MM.1S (cell line): ENCODE measurements at regions not wholly inside any gene's neighbourhood (a gene's known extent, or its start where the extent isn't known, plus 50 kb on each side); places are given as distances from the start of the nearest gene placed in this dataset.

ENCODE experiments used
- DNase-seq: peaks from one replicate; pipeline ENCODE4 v3.0.0-alpha.2; 2015
- H2AFZ ChIP-seq: fragments of 300-600 bp; sonication (generic); 2 replicates; pipeline ENCODE4 v1.6.0; 2016; ENCODE audit warnings: antibody characterized with exemption, low read length
- H3F3A ChIP-seq: fragments of 300-600 bp; sonication (generic); 2 replicates; pipeline ENCODE4 v1.6.1; 2016; ENCODE audit warnings: mild to moderate bottlenecking, antibody characterized with exemption, low read length, moderate library complexity, mixed read lengths; ENCODE audit not compliant: insufficient read depth
- H3K27ac ChIP-seq: fragments of 300-600 bp; sonication (generic); 2 replicates; pipeline ENCODE4 v1.5.1; 2016; ENCODE audit warnings: mild to moderate bottlenecking, low read length
- H3K27me3 ChIP-seq: fragments of 300-600 bp; sonication (generic); replicated peaks from 2 replicates; pipeline ENCODE4 v1.6.0; 2016; ENCODE audit warnings: low read length; ENCODE audit not compliant: insufficient read depth
- H3K36me3 ChIP-seq: fragments of 300-600 bp; sonication (generic); replicated peaks from 2 replicates; pipeline ENCODE4 v1.6.1; 2016; ENCODE audit warnings: mild to moderate bottlenecking, low read length, mixed read lengths; ENCODE audit not compliant: insufficient read depth
- H3K4me1 ChIP-seq: fragments of 300-600 bp; sonication (generic); 2 replicates; pipeline ENCODE4 v1.6.1; 2016; ENCODE audit warnings: low read length, mixed read lengths
- H3K4me2 ChIP-seq: fragments of 300-600 bp; sonication (generic); 2 replicates; pipeline ENCODE4 v1.6.0; 2016; ENCODE audit warnings: low read depth, low read length
- H3K4me3 ChIP-seq: fragments of 300-600 bp; sonication (generic); 2 replicates; pipeline ENCODE4 v1.5.1; 2016; ENCODE audit warnings: low read length, mixed read lengths
- H3K79me2 ChIP-seq: fragments of 300-600 bp; sonication (generic); 2 replicates; pipeline ENCODE4 v1.6.1; 2016; ENCODE audit warnings: mixed run types, low read length, mixed read lengths
- H3K9ac ChIP-seq: fragments of 300-600 bp; sonication (generic); 2 replicates; pipeline ENCODE4 v1.6.1; 2016; ENCODE audit warnings: low read length, mixed read lengths
- H3K9me2 ChIP-seq: fragments of 300-600 bp; sonication (generic); replicated peaks from 2 replicates; pipeline ENCODE4 v1.6.1; 2016; ENCODE audit warnings: mild to moderate bottlenecking, low read length, mixed read lengths; ENCODE audit not compliant: insufficient read depth
- H3K9me3 ChIP-seq: fragments of 300-600 bp; sonication (generic); replicated peaks from 2 replicates; pipeline ENCODE4 v1.6.1; 2016; ENCODE audit warnings: mild to moderate bottlenecking, low read length, mixed read lengths; ENCODE audit not compliant: insufficient read depth
- H4K20me1 ChIP-seq: fragments of 300-600 bp; sonication (generic); 2 replicates; pipeline ENCODE4 v1.6.1; 2016; ENCODE audit warnings: mild to moderate bottlenecking, low read length, moderate library complexity, mixed read lengths; ENCODE audit not compliant: insufficient read depth
- EZH2 ChIP-seq: fragments of 300-600 bp; sonication (generic); optimal IDR thresholded peaks from 2 replicates; pipeline ENCODE3; 2017; ENCODE audit warnings: low read depth, mild to moderate bottlenecking, antibody characterized with exemption, low read length, mixed read lengths
- EZH2phosphoT487 ChIP-seq: fragments of 300-600 bp; sonication (generic); IDR thresholded peaks from 2 replicates; pipeline ENCODE4 v1.6.1; 2018; ENCODE audit warnings: antibody characterized with exemption, low read length
- TF ChIP-seq, protein P1 (sequence below): fragments of 300-600 bp; sonication (generic); IDR thresholded peaks from 2 replicates; pipeline ENCODE4 v1.5.1; 2016; ENCODE audit warnings: antibody characterized with exemption, low read length, mixed read lengths

DNA sequence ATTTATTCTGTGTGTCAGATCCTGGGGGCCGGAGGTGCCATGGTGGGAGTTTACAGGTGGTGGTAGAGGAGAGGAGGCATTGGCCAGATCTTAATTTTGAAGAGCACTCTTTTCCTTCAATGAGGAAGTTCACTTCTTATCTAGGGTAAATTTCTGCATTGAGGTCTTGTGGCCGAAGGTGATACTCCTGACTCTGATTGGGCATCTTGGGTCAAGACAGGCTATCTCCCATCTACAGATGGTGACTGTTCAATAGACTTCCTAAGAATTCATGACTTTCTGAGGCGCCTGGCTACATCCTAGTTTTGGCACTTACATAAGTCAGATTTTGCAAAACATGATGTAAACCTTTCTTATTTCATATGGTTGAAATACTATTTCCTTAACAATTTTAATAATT, 135.2 kb downstream of the SUCLA2 start:
- H3K4me1 ChIP-seq: no peaks in the 10 kb centered on the region
- H3K79me2 ChIP-seq: no peaks in the 10 kb centered on the region
- no peaks in the 10 kb centered on the region for H3K9me2 ChIP-seq
- no peak overlapping the region for H3K9ac ChIP-seq
- no peak overlapping the region for H3K27ac ChIP-seq
- H3K27me3 ChIP-seq: no peaks in the 10 kb centered on the region
- no peak overlapping the region for H3K4me2 ChIP-seq
- H4K20me1 ChIP-seq: no peaks in the 10 kb centered on the region
- DNase-seq: no peak
- TF ChIP-seq EZH2phosphoT487: no peak
- TF ChIP-seq, protein P1, sequence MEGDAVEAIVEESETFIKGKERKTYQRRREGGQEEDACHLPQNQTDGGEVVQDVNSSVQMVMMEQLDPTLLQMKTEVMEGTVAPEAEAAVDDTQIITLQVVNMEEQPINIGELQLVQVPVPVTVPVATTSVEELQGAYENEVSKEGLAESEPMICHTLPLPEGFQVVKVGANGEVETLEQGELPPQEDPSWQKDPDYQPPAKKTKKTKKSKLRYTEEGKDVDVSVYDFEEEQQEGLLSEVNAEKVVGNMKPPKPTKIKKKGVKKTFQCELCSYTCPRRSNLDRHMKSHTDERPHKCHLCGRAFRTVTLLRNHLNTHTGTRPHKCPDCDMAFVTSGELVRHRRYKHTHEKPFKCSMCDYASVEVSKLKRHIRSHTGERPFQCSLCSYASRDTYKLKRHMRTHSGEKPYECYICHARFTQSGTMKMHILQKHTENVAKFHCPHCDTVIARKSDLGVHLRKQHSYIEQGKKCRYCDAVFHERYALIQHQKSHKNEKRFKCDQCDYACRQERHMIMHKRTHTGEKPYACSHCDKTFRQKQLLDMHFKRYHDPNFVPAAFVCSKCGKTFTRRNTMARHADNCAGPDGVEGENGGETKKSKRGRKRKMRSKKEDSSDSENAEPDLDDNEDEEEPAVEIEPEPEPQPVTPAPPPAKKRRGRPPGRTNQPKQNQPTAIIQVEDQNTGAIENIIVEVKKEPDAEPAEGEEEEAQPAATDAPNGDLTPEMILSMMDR: no peak
- TF ChIP-seq EZH2: no peak
- no peak overlapping the region for H2AFZ ChIP-seq
- H3K36me3 ChIP-seq: no peaks in the 10 kb centered on the region
- no peaks in the 10 kb centered on the region for H3K9me3 ChIP-seq
- no peaks in the 10 kb centered on the region for H3F3A ChIP-seq
- H3K4me3 ChIP-seq: no peak overlapping the region

DNA sequence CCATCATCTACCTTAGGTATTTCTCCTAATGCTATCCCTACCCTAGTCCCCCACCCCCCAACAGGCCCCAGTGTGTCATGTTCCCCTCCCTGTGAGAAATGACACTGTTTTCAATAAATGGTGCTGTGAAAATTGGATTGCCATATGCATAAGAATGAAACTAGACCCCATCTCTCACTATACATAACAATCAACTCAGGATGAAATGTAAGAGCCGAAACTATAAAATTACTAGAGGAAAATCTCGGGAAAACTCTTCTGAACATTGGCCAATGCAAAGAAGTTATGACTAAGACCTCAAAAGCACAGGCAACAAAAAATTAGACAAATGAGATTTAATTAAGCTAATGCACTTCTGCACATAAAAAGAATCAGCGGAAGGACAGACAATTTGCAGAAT, 138.2 kb downstream of the SUCLA2 start:
- H3K9me3 ChIP-seq: no peaks in the 10 kb centered on the region
- DNase-seq: no peak
- H3K4me1 ChIP-seq: no peaks in the 10 kb centered on the region
- H3K9me2 ChIP-seq: no peaks in the 10 kb centered on the region
- no peak overlapping the region for H3K27ac ChIP-seq
- no peak overlapping the region for H3K4me2 ChIP-seq
- TF ChIP-seq, protein P1: no peak
- TF ChIP-seq EZH2phosphoT487 (no peak), EZH2 (no peak)
- H3K79me2 ChIP-seq: no peaks in the 10 kb centered on the region
- H3K27me3 ChIP-seq: no peaks in the 10 kb centered on the region
- no peak overlapping the region for H2AFZ ChIP-seq
- H4K20me1 ChIP-seq: no peaks in the 10 kb centered on the region
- H3K36me3 ChIP-seq: no peaks in the 10 kb centered on the region
- H3K4me3 ChIP-seq: no peak overlapping the region
- no peaks in the 10 kb centered on the region for H3F3A ChIP-seq
- H3K9ac ChIP-seq: no peak overlapping the region

DNA sequence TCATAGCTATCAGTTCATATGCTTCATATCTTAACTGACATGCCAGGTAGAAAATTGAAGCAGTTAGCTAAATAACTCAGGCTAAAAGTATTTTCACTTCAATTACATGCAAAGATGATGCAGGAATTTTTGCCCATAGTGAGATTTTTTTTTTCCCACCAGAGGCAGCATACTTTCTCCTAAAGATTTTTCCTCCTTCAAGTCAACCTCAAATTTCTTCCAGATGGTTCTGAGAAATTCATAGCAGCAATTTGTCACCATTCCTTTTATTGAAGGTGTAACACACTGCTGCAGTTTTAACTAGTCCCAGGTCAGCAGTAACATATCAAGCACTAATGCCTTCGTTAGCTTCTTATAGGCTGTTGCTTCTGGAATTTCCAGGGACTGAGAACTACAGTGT, 141.9 kb downstream of the SUCLA2 start:
- Histone ChIP-seq H3K9ac (no peak overlapping the region), H3K9me3 (no peaks in the 10 kb centered on the region), H3K36me3 (no peaks in the 10 kb centered on the region), H2AFZ (no peak overlapping the region), H3K79me2 (no peaks in the 10 kb centered on the region), H3K27ac (no peak overlapping the region), H3K4me1 (no peaks in the 10 kb centered on the region), H4K20me1 (no peaks in the 10 kb centered on the region), H3K27me3 (no peaks in the 10 kb centered on the region), H3F3A (no peaks in the 10 kb centered on the region), H3K4me3 (no peak overlapping the region), H3K4me2 (no peak overlapping the region), H3K9me2 (no peaks in the 10 kb centered on the region)
- TF ChIP-seq EZH2: no peak
- DNase-seq: no peak

DNA sequence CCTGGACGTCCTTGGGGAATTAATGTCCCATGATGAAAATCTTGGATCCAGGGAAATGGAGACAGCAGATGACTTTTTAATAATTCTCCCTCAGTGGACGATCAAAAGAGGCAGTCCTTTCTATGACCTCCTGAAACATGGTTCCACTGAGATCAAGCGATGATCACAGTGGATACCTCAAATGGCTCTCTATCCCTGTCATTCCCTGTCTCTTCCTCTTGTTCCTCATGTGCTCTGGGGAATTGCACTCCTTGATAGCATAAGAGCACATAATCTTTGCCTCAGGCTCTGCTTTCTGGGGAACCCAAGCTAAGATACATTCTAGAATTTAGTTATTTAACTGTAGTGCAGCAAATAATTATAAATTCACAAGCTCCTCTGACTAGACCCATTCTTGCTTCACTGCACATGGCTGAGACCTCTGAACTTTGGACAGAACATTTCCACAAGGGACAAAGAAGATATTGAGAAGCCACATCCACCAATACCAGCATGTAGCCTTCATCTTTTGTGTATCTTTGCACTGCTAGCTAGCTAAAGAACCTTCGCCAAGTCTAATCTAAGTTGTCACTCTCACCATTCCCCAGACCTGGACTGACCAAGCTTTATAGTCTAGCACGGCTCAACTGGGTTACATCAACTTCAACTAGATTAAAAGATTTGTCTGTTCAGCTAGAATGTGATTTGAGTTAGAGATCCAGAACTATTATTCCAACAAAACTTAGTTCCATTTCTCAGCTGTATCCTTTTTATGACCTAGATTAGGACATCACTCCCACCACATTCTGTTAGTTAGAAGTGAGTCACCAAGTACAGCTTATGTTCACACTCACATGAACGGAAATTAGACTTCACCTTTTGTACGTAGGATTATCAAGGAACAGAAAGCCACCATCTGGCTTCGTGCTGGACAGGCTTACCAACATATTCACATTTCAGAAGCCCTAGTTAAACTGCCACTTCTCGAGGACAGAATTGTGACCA, 142.7 kb downstream of the SUCLA2 start:
- no peak overlapping the region for H3K4me2 ChIP-seq
- H3K27me3 ChIP-seq: no peaks in the 10 kb centered on the region
- H4K20me1 ChIP-seq: no peaks in the 10 kb centered on the region
- H3F3A ChIP-seq: no peaks in the 10 kb centered on the region
- no peaks in the 10 kb centered on the region for H3K9me2 ChIP-seq
- no peaks in the 10 kb centered on the region for H3K36me3 ChIP-seq
- H2AFZ ChIP-seq: no peak overlapping the region
- no peak overlapping the region for H3K4me3 ChIP-seq
- no peaks in the 10 kb centered on the region for H3K4me1 ChIP-seq
- DNase-seq: no peak
- no peaks in the 10 kb centered on the region for H3K79me2 ChIP-seq
- no peak overlapping the region for H3K27ac ChIP-seq
- TF ChIP-seq EZH2phosphoT487: no peak
- TF ChIP-seq, protein P1: no peak
- no peak for TF ChIP-seq EZH2
- no peak overlapping the region for H3K9ac ChIP-seq
- H3K9me3 ChIP-seq: no peaks in the 10 kb centered on the region
